Kidney (tissue), 13 donors: ENCODE measurements at regions not wholly inside any gene's neighbourhood (a gene's known extent, or its start where the extent isn't known, plus 50 kb on each side); places are given as distances from the start of the nearest gene placed in this dataset.

ENCODE experiments used
- DNase-seq, 5 donors: peaks; one replicate each; pipeline ENCODE4 v3.0.0-alpha.2; 2013 to 2020
- FAIRE-seq: peaks from 2 replicates; lab custom pipeline; 2012; peaks lifted over from hg19 to GRCh38; lab: Jason Lieb, UNC
- H3K27ac ChIP-seq, 2 donors: one replicate each; pipeline ENCODE4 v1.7.0; 2013; ENCODE audit warnings: low read depth in 2 of 2, low read length in 2 of 2, inconsistent platforms in 1 of 2
- H3K27me3 ChIP-seq: one replicate; pipeline ENCODE4 v1.7.1; 2013; ENCODE audit warnings: low read length, inconsistent platforms; ENCODE audit not compliant: control insufficient read depth, insufficient read depth
- H3K36me3 ChIP-seq, 3 donors: one replicate each; pipeline versions ENCODE4 v1.7.0 to v1.7.1; 2013; ENCODE audit warnings: low read length in 3 of 3, control low read depth in 1 of 3, inconsistent platforms in 1 of 3; ENCODE audit not compliant: insufficient read depth in 3 of 3, control insufficient read depth in 2 of 3
- H3K4me1 ChIP-seq, 3 donors: one replicate each; pipeline versions ENCODE4 v1.7.0 to v1.7.1; 2013; ENCODE audit warnings: low read length in 3 of 3, inconsistent platforms in 1 of 3, low read depth in 1 of 3; ENCODE audit not compliant: control insufficient read depth in 2 of 3, insufficient read depth in 2 of 3
- H3K4me3 ChIP-seq, 3 donors: one replicate each; pipeline versions ENCODE4 v1.7.0 to v1.8.1; 2013; ENCODE audit warnings: low read length in 3 of 3, control low read depth in 1 of 3, inconsistent platforms in 1 of 3
- H3K9ac ChIP-seq, 3 donors: one replicate each; pipeline versions ENCODE4 v1.7.0 to v1.7.1; 2013; ENCODE audit warnings: low read length in 3 of 3, control low read depth in 1 of 3, inconsistent platforms in 1 of 3
- H3K9me3 ChIP-seq, 3 donors: one replicate each; pipeline versions ENCODE4 v1.7.0 to v1.7.1; 2013; ENCODE audit warnings: low read length in 3 of 3, control low read depth in 1 of 3, inconsistent platforms in 1 of 3; ENCODE audit not compliant: control insufficient read depth in 2 of 3, insufficient read depth in 1 of 3
- intact Hi-C: fragments of 100-400 bp; cut with DNase I; formaldehyde crosslinking; loops from one replicate; pipeline ENCODE4 v1.11.1; 2022
- TF ChIP-seq, protein P1 (sequence below): IDR thresholded peaks from 3 replicates; pipeline ENCODE4 v1.5.1; 2012; ENCODE audit warnings: mild to moderate bottlenecking, moderate library complexity, borderline replicate concordance; ENCODE audit not compliant: insufficient read depth; ENCODE audit errors: extremely low read depth
- donor health status: control.
- donor health status: control.
- donor health status: control.
- donor health status: control.
- donor health status: control.
- donor health status: DM: yes; HTN: yes; CAD: no.
- donor health status: Normal renal cell carcinoma (clear cell type).

DNA sequence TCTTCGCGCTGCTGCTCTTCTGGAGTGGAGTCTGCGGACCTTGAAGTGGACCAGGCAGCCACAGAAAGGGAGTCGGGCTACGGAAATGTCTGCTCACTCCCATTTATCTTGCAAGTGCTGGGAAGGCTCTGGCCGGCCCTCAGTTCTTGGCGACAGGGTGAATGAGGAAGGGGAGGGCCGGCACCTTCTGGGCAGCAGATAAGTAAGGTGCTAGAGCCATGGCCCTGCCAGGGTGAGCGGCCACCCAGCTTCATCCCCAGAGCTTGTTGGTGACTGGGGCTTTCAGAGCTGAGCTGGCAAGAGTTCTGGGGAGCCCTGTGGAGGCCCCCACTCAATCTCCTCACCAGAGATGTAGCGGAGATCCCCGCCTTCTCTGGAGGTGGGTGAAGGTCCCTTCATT is 103.5 kb downstream of the ASB7 start:
- DNase-seq (no peak), FAIRE-seq (no peak)
- intact Hi-C loops = no loop called here
- Histone ChIP-seq H3K9ac (no peak overlapping the region), H3K27ac (no peak overlapping the region), H3K4me1 (no peaks in the 10 kb centered on the region), H3K27me3 (no peaks in the 10 kb centered on the region), H3K36me3 (no peaks in the 10 kb centered on the region), H3K4me3 (no peak overlapping the region), H3K9me3 (no peaks in the 10 kb centered on the region)
- TF ChIP-seq, protein P1, sequence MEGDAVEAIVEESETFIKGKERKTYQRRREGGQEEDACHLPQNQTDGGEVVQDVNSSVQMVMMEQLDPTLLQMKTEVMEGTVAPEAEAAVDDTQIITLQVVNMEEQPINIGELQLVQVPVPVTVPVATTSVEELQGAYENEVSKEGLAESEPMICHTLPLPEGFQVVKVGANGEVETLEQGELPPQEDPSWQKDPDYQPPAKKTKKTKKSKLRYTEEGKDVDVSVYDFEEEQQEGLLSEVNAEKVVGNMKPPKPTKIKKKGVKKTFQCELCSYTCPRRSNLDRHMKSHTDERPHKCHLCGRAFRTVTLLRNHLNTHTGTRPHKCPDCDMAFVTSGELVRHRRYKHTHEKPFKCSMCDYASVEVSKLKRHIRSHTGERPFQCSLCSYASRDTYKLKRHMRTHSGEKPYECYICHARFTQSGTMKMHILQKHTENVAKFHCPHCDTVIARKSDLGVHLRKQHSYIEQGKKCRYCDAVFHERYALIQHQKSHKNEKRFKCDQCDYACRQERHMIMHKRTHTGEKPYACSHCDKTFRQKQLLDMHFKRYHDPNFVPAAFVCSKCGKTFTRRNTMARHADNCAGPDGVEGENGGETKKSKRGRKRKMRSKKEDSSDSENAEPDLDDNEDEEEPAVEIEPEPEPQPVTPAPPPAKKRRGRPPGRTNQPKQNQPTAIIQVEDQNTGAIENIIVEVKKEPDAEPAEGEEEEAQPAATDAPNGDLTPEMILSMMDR = no peak

DNA sequence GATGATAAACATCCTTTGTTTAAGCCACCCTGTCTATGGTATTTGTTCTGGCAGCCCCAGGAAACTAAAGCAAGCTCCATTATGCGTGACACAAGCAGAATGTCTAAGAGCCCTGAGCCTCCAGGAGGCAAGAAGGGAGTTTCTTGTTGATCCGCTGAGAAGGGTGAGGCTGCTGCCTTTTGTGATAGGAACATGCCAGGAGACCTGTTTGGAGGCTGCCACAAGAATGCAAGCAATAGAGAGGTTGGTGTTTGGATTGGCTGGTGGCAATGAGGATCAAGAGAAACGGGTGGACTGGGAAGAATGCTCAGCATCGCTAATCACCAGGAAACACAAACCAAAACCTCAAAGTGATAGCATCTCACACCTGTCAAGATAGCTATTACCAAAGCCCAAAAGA is 104.8 kb downstream of the ASB7 start:
- Histone ChIP-seq H3K4me1 (no peaks in the 10 kb centered on the region), H3K4me3 (no peak overlapping the region), H3K9ac (no peak overlapping the region), H3K36me3 (no peaks in the 10 kb centered on the region), H3K27me3 (no peaks in the 10 kb centered on the region), H3K9me3 (no peaks in the 10 kb centered on the region), H3K27ac (no peak overlapping the region)
- DNase-seq (no peak), FAIRE-seq (no peak)
- intact Hi-C loops = no loop called here
- TF ChIP-seq, protein P1 = no peak

DNA sequence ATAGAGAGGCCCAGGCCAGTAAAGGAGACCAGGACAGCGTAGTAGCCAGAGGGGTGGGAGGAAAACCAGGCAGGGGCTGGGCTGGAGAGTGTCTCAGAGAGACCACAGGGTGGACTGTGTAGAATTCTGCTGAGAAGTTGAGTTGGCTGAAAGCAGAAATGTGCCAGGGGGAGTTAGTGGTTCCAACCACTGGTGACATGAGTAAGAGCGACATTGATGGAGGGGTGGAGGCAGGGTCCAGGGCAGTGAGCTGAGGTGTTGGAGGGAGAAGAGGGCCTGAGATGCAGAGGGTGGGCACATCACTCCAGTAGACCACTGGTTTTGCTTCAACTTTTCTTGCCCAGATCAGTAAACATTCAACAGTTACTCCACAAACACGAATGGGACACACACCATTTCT is 106.5 kb downstream of the ASB7 start:
- no peak overlapping the region for H3K27ac ChIP-seq
- H3K9ac ChIP-seq = no peak overlapping the region
- no peaks in the 10 kb centered on the region for H3K36me3 ChIP-seq
- no peak for FAIRE-seq
- TF ChIP-seq, protein P1 = no peak
- H3K9me3 ChIP-seq = no peaks in the 10 kb centered on the region
- no peak overlapping the region for H3K4me3 ChIP-seq
- DNase-seq = no peak
- H3K27me3 ChIP-seq = no peaks in the 10 kb centered on the region
- intact Hi-C loops = no loop called here
- H3K4me1 ChIP-seq = no peaks in the 10 kb centered on the region

DNA sequence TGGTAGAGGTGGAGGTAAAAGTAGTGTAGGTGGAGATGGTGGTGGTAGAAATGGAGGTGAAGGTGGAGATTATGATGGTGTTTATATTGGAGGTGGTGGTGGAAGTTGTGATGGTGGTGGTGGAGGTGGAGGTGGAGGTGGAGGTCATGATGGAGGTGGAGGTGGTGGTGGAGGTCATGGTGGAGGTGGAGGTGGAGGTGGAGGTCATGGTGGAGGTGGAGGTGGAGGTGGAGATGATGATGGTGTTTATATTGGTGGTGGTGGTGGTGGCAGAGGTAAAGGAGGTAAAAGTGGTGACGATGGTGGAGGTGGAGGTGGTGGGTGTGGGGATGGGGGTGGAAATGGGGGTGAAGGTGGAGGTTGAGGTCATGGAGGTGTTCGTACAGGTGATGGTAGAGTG is 107.8 kb downstream of the ASB7 start:
- intact Hi-C loops = no loop called here
- Histone ChIP-seq H3K27ac (no peak overlapping the region), H3K9ac (no peak overlapping the region), H3K4me1 (peaks cover 0 to 5% (median 4%) of the 10 kb centered on the region in 3 donors), H3K4me3 (no peak overlapping the region), H3K27me3 (no peaks in the 10 kb centered on the region), H3K36me3 (no peaks in the 10 kb centered on the region), H3K9me3 (no peaks in the 10 kb centered on the region)
- TF ChIP-seq, protein P1 = no peak
- DNase-seq = peak in 2 of 5 donors; percentile 62 to 74
- FAIRE-seq = no peak
